Right lobe of liver (tissue), 6 donors: ENCODE measurements at regions not wholly inside any gene's neighbourhood (a gene's known extent, or its start where the extent isn't known, plus 50 kb on each side); places are given as distances from the start of the nearest gene placed in this dataset.

Experiments
- ATAC-seq, 4 donors: fragments of 200-7000 bp; cut with Tn5 transposase; one replicate each; pipeline ENCODE4 v1.9.1; 2020; ENCODE audit warnings: mild to moderate bottlenecking in 4 of 4, moderate library complexity in 4 of 4
- DNase-seq, 3 donors: peaks; one replicate each; pipeline ENCODE4 v3.0.0-alpha.2; 2020
- H3K27ac ChIP-seq, 3 donors: fragments of 200-600 bp; one replicate each; pipeline ENCODE4 v1.8.0; 2022
- H3K27me3 ChIP-seq, 2 donors: fragments of 200-600 bp; one replicate each; pipeline ENCODE4 v1.8.0; 2022
- H3K36me3 ChIP-seq, 4 donors: fragments of 200-600 bp; sonication (generic) in 1 of 4; one replicate each; pipeline versions ENCODE4 v1.5.1 to v1.8.0; 2017 to 2022; ENCODE audit warnings: control low read depth in 1 of 4
- H3K4me1 ChIP-seq, 4 donors: fragments of 200-600 bp; sonication (generic) in 1 of 4; one replicate each; pipeline versions ENCODE4 v1.5.1 to v1.8.0; 2017 to 2022; ENCODE audit warnings: control low read depth in 1 of 4
- H3K4me3 ChIP-seq, 3 donors: fragments of 200-600 bp; one replicate each; pipeline ENCODE4 v1.8.0; 2022
- H3K9me3 ChIP-seq, 4 donors: fragments of 200-600 bp; sonication (generic) in 1 of 4; one replicate each; pipeline versions ENCODE4 v1.5.1 to v1.8.0; 2017 to 2022; ENCODE audit warnings: control low read depth in 1 of 4
- POLR2A ChIP-seq: fragments of 450-650 bp; IDR thresholded peaks from one replicate; pipeline ENCODE4 v1.6.1; 2017; ENCODE audit warnings: antibody characterized with exemption, mild to moderate bottlenecking
- WGBS: methylation state at CpG from one replicate; pipeline ENCODE4 v1.1.6; 2018; ENCODE audit warnings: low coverage, low lambda C conversion rate; ENCODE audit not compliant: insufficient coverage; ENCODE audit errors: missing lambda C conversion rate; 5-methylcytosine and 5-hydroxymethylcytosine counted together
- intact Hi-C, 2 donors: fragments of 100-400 bp; cut with DNase I; formaldehyde crosslinking; loops; one replicate each; pipeline versions ENCODE4 v1.11.2 to v1.14.1; 2022
- TF ChIP-seq, protein P1 (sequence below), 4 donors: fragments of 200-600 bp in 3 of 4; fragments of 450-650 bp in 1 of 4; IDR thresholded peaks; one replicate each; pipeline versions ENCODE4 v1.5.1 to v1.8.0; 2016 to 2022; ENCODE audit warnings: antibody characterized with exemption in 4 of 4, mild to moderate bottlenecking in 2 of 4
- donor health status: DM: no; HTN: yes; CAD: no.
- donor health status: DM: no; HTN: no; CAD: no.
- donor health status: DM: no; HTN: no; CAD: no.
- donor health status: DM: no; HTN: yes; CAD: no.
- donor health status: DM: no; HTN: yes; CAD: no.

DNA sequence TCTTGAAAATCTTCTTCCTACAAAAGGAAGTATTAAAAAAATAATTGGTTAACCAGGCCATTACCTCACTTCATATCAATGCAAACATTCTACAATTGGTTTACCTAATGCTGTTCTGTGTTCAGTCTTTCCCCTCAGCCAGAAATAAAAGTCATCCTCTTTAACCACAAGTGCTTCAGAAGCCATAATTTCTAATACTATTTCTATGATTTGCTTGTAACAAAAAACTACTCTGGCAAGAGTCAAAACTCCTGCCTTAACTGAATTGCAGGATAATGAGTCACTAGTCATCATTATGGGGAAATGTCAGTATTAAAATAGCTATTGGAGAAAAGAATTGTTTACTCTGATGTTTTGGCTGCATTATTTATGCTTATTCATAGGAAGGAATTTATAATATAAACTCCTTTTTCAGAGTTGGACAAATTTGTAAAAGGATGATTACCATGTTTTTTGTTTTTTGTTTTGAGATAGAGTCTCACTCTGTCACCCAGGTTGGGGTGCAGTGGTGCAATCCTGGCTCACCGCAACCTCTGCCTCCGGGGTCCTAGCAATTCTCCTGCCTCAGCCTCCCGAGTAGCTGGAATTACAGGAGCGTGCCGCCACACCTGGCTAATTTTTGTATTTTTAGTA, 55.5 kb upstream of the ODAD2 start:
- 71% methylated on average over 3 of the region's 5 CpGs for WGBS
- Histone ChIP-seq H3K27ac (no peak overlapping the region), H3K27me3 (no peaks in the 10 kb centered on the region), H3K36me3 (no peaks in the 10 kb centered on the region), H3K4me1 (no peaks in the 10 kb centered on the region), H3K4me3 (no peak overlapping the region), H3K9me3 (no peaks in the 10 kb centered on the region)
- no peak for ATAC-seq
- intact Hi-C loops, result no loop called here
- no peak for TF ChIP-seq POLR2A
- TF ChIP-seq, protein P1, sequence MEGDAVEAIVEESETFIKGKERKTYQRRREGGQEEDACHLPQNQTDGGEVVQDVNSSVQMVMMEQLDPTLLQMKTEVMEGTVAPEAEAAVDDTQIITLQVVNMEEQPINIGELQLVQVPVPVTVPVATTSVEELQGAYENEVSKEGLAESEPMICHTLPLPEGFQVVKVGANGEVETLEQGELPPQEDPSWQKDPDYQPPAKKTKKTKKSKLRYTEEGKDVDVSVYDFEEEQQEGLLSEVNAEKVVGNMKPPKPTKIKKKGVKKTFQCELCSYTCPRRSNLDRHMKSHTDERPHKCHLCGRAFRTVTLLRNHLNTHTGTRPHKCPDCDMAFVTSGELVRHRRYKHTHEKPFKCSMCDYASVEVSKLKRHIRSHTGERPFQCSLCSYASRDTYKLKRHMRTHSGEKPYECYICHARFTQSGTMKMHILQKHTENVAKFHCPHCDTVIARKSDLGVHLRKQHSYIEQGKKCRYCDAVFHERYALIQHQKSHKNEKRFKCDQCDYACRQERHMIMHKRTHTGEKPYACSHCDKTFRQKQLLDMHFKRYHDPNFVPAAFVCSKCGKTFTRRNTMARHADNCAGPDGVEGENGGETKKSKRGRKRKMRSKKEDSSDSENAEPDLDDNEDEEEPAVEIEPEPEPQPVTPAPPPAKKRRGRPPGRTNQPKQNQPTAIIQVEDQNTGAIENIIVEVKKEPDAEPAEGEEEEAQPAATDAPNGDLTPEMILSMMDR (IDR thresholded peaks at IDR 0.05), result no peak
- DNase-seq, result no peak

DNA sequence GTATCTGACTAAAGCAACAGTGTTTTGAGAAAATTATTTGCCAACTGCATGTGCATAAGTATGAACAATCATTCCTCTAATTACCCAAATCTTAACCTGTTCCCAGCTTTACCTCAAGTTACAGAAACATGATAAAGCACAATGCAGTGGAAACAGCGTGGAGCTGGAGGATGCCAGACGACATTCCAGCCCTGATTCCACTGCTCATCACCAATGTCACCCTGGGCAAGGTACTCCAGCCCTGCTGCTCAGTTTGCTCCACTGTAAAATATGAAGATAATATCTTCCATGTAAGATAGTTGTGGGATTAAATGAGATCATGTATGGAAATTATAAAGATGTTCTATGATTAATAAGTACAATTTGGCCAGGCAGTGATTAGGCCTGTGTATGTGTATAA, 50.4 kb upstream of the ODAD2 start:
- TF ChIP-seq, protein P1 (IDR thresholded peaks at IDR 0.05), result no peak
- TF ChIP-seq POLR2A, result no peak
- H3K9me3 ChIP-seq, result no peaks in the 10 kb centered on the region
- 60% methylated on average over 2 of the region's 2 CpGs for WGBS
- no peak overlapping the region for H3K27ac ChIP-seq
- H3K27me3 ChIP-seq, result no peaks in the 10 kb centered on the region
- H3K4me3 ChIP-seq, result no peak overlapping the region
- intact Hi-C loops, result no loop called here
- ATAC-seq, result no peak
- no peak for DNase-seq
- no peaks in the 10 kb centered on the region for H3K36me3 ChIP-seq
- no peaks in the 10 kb centered on the region for H3K4me1 ChIP-seq
